Heart left ventricle (tissue), 13 donors: ENCODE measurements at regions not wholly inside any gene's neighbourhood (a gene's known extent, or its start where the extent isn't known, plus 50 kb on each side); places are given as distances from the start of the nearest gene placed in this dataset.

Experiments
- CTCF ChIP-seq, 12 donors: fragments of 200-600 bp; sonication (generic) in 4 of 12; IDR thresholded peaks; one replicate each; pipeline versions ENCODE4 v1.5.0 to v1.8.0; 2018 to 2022; ENCODE audit warnings: antibody characterized with exemption in 12 of 12, mild to moderate bottlenecking in 5 of 12
- POLR2A ChIP-seq, 2 donors: fragments of 450-650 bp; IDR thresholded peaks; one replicate each; pipeline ENCODE4 v1.6.1; 2017; ENCODE audit warnings: antibody characterized with exemption in 2 of 2, mild to moderate bottlenecking in 2 of 2, moderate library complexity in 2 of 2
- donor health status: ischemic (EF 13 %, LVEDD 7.1; RV severe dilation, severe dysfunction).
- donor health status: DM: no; HTN: yes; CAD: no.
- donor health status: DM: no; HTN: no; CAD: no.
- donor health status: ischemic (EF 25% LVEDD 6.9; RV normal size, moderate dysfunction).
- donor health status: ischemic (EF 25% LVEDD 5.7; RV mildly dilated, moderate dysfunction).
- donor health status: ischemic (EF 35%, LVEDD 5.7; RV mildly dilated, moderate dysfunction).
- donor health status: nonischemic (EF 11% LVEDD 7.7; RV severe dilation, severe dysfunction).
- donor health status: DM: yes; HTN: yes; CAD: no.
- donor health status: PGD.
- donor health status: ischemic (EF 29% LVEDD 5.4; RV normal size, mild dysfunction).
- donor health status: nonischemic (EF 23%, LVEDD 6.1; RV moderate dilation, normal function).

DNA sequence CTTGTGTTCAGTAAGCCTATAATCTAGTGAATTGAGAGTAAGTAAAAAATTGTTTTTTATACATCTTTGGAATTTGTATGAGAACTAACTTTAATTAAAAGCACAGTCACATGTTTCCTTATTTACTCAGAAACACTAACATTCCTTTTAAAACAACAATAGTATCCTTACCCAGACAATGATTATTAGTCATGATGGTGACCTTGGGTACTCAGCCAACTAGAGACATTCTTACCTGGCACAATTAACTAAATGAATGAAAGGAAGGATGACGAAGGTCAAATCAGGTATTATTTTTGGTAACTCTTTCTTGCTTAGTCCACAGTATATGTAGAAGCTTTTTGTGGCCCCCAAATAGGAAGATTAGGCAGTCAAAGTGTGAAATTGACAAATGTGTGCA, 901.0 kb downstream of the FAT4 start:
- TF ChIP-seq POLR2A (IDR thresholded peaks at IDR 0.05) (no peak), CTCF (IDR thresholded peaks at IDR 0.05) (no peak)
